ENCODE measurements at regions not wholly inside any gene's neighbourhood (a gene's known extent, or its start where the extent isn't known, plus 50 kb on each side); places are given as distances from the start of the nearest gene placed in this dataset.
A peak's percentile ranks its signal among the peaks of the same experiment; 100 is the strongest.

GRCh38 chr3:22907796-22908195 lies 295.3 kb upstream of the UBE2E2 start:
- DNase-seq = no peak

- DNase-seq = no peak
These were observed 294.1 kb upstream of the UBE2E2 start for GRCh38 chr3:22908989-22909507.

- no peak for DNase-seq
These were observed 286.2 kb upstream of the UBE2E2 start for GRCh38 chr3:22916933-22917332.

GRCh38 chr3:22920006-22920405 lies 283.1 kb upstream of the UBE2E2 start:
- DNase-seq = no peak

- peak; percentile 38 for DNase-seq
These were observed 280.8 kb upstream of the UBE2E2 start for GRCh38 chr3:22922317-22922716.

GRCh38 chr3:22923711-22924110 lies 279.4 kb upstream of the UBE2E2 start:
- no peak for DNase-seq

GRCh38 chr3:22928216-22929110 lies 274.7 kb upstream of the UBE2E2 start:
- DNase-seq = no peak

GRCh38 chr3:22933051-22933840 lies 269.9 kb upstream of the UBE2E2 start:
- no peak for DNase-seq

- no peak for DNase-seq
These were observed 269.3 kb upstream of the UBE2E2 start for GRCh38 chr3:22933841-22934116.

- DNase-seq = no peak
These were observed 268.1 kb upstream of the UBE2E2 start for GRCh38 chr3:22935040-22935439.

- DNase-seq = no peak
These were observed 265.6 kb upstream of the UBE2E2 start for GRCh38 chr3:22937536-22937935.

- no peak for DNase-seq
These were observed 264.4 kb upstream of the UBE2E2 start for GRCh38 chr3:22938739-22939138.

GRCh38 chr3:22939349-22939748 lies 263.8 kb upstream of the UBE2E2 start:
- DNase-seq = no peak

- no peak for DNase-seq
These were observed 262.8 kb upstream of the UBE2E2 start for GRCh38 chr3:22940285-22940684.

GRCh38 chr3:22942981-22943380 lies 260.1 kb upstream of the UBE2E2 start:
- no peak for DNase-seq

GRCh38 chr3:22947851-22948250 lies 255.3 kb upstream of the UBE2E2 start:
- DNase-seq = no peak

- no peak for DNase-seq
These were observed 251.2 kb upstream of the UBE2E2 start for GRCh38 chr3:22951910-22952309.

GRCh38 chr3:22952860-22953259 lies 250.3 kb upstream of the UBE2E2 start:
- no peak for DNase-seq

GRCh38 chr3:22959593-22959992 lies 243.5 kb upstream of the UBE2E2 start:
- no peak for DNase-seq

- DNase-seq = peak; percentile 51
These were observed 242.8 kb upstream of the UBE2E2 start for GRCh38 chr3:22960105-22960984.

GRCh38 chr3:22962244-22962643 lies 240.9 kb upstream of the UBE2E2 start:
- no peak for DNase-seq

GRCh38 chr3:22966349-22966748 lies 236.8 kb upstream of the UBE2E2 start:
- no peak for DNase-seq

- DNase-seq = no peak
These were observed 233.9 kb upstream of the UBE2E2 start for GRCh38 chr3:22969276-22969675.
